ENCODE measurements at regions not wholly inside any gene's neighbourhood (a gene's known extent, or its start where the extent isn't known, plus 50 kb on each side); places are given as distances from the start of the nearest gene placed in this dataset.

GRCh38 chr4:136748773-136749172 lies 783.5 kb downstream of the PCDH18 start (continued):
- TF ChIP-seq ZBTB4 (CRISPR knock-in tag; IDR thresholded peaks at IDR 0.05) (no peak), YBX1 (IDR thresholded peaks at IDR 0.05) (no peak), PKNOX1 (IDR thresholded peaks at IDR 0.05) (no peak), RB1 (IDR thresholded peaks at IDR 0.05; ENCODE audit: borderline replicate concordance) (no peak)

GRCh38 chr4:136748165-136748564 lies 784.1 kb downstream of the PCDH18 start:
- no peak for FAIRE-seq
- WGBS (ENCODE audit: insufficient coverage, insufficient replicate concordance, low lambda C conversion rate, missing lambda C conversion rate), result 0% methylated on average over 1 of the region's 1 CpG
- Histone ChIP-seq H2AFZ (ENCODE audit: control insufficient read depth, low read depth, low read length) (no peak overlapping the region), H3K79me2 (ENCODE audit: control insufficient read depth, insufficient read depth, low read length) (no peaks in the 10 kb centered on the region), H3K4me3 (no peak overlapping the region), H3K36me3 (ENCODE audit: control insufficient read depth in 2 of 2, insufficient read depth in 2 of 2, low read length in 1 of 2) (no peaks in the 10 kb centered on the region), H4K20me1 (ENCODE audit: control insufficient read depth, insufficient read depth) (no peaks in the 10 kb centered on the region), H3K4me2 (ENCODE audit: control insufficient read depth, insufficient read depth) (no peak overlapping the region), H3K4me1 (ENCODE audit: control insufficient read depth, insufficient read depth, low read length) (no peaks in the 10 kb centered on the region), H3K9me3 (replicated peaks; ENCODE audit: control insufficient read depth, insufficient read depth, low read length) (no peaks in the 10 kb centered on the region), H3K27ac (ENCODE audit: control insufficient read depth, insufficient read depth) (no peak overlapping the region), H3K27me3 (replicated peaks in 1 of 2; ENCODE audit: control insufficient read depth in 2 of 2, insufficient read depth in 2 of 2, low read length in 1 of 2) (no peaks in the 10 kb centered on the region), H3K9ac (ENCODE audit: control insufficient read depth, insufficient read depth, low read length) (no peak overlapping the region)
- ChIA-PET CTCF (no interaction called here), SMC1A (ENCODE audit: uncharacterized antibody, unreplicated experiment) (interaction anchor here (0.6 to 1.4 kb wide), 6 partner anchors 12 to 116 kb away, joined by 3 to 4 read pairs (median 3); no protein-coding TSS in a partner anchor), RAD21 (ENCODE audit: unreplicated experiment) (no interaction called here), POLR2A (no interaction called here)
- intact Hi-C loops (cut with micrococcal nuclease; ENCODE audit: unreplicated experiment) (no loop called here), in situ Hi-C loops (cut with MboI) (no loop called here)
- TF ChIP-seq CHD4 (IDR thresholded peaks at IDR 0.05), result no peak
- no peak for TF ChIP-seq HSF1 (IDR thresholded peaks at IDR 0.05; ENCODE audit: low read depth, low read length)
- TF ChIP-seq ZNF274 (IDR thresholded peaks at IDR 0.05; ENCODE audit: insufficient read depth, insufficient read length), result no peak
- no peak for TF ChIP-seq STAT3 (IDR thresholded peaks at IDR 0.05; ENCODE audit: low read depth, low read length)
- TF ChIP-seq ZNF687 (IDR thresholded peaks at IDR 0.05), result no peak
- TF ChIP-seq HDAC2 (IDR thresholded peaks at IDR 0.05), result no peak
- TF ChIP-seq RCOR1 (conservative IDR thresholded peaks at IDR 0.05; ENCODE audit: low read depth, low read length), result no peak
- TF ChIP-seq POLR2A (IDR thresholded peaks at IDR 0.05; ENCODE audit: low read depth, low read length), result no peak
- TF ChIP-seq KDM1A (IDR thresholded peaks at IDR 0.05; ENCODE audit: borderline replicate concordance), result no peak
- TF ChIP-seq RFX5 (IDR thresholded peaks at IDR 0.05; ENCODE audit: low read depth, low read length), result no peak
- no peak for TF ChIP-seq CREB1 (IDR thresholded peaks at IDR 0.05; ENCODE audit: low read depth)
- TF ChIP-seq CHD1 (IDR thresholded peaks at IDR 0.05; ENCODE audit: low read depth, low read length), result no peak
- TF ChIP-seq TAF1 (IDR thresholded peaks at IDR 0.05; ENCODE audit: borderline replicate concordance, low read depth, low read length), result no peak
- no peak for ATAC-seq
- no TSS peak for BruUV-seq (replicated peaks)
- DNase-seq (ENCODE audit: low read depth, low spot score), result no peak
